ENCODE measurements at regions not wholly inside any gene's neighbourhood (a gene's known extent, or its start where the extent isn't known, plus 50 kb on each side); places are given as distances from the start of the nearest gene placed in this dataset.

- no peak for TF ChIP-seq YY1 (IDR thresholded peaks at IDR 0.05; ENCODE audit: low read depth)
- TF ChIP-seq EP300 (IDR thresholded peaks at IDR 0.05; ENCODE audit: borderline replicate concordance), result no peak
- TF ChIP-seq ZBTB7A (IDR thresholded peaks at IDR 0.05; ENCODE audit: low read depth), result no peak
- no peak for TF ChIP-seq RAD21 (IDR thresholded peaks at IDR 0.05; ENCODE audit: low read depth)
- TF ChIP-seq MAX (IDR thresholded peaks at IDR 0.05), result no peak
- TF ChIP-seq CREB1 (IDR thresholded peaks at IDR 0.05; ENCODE audit: low read depth), result no peak
- TF ChIP-seq CEBPB (IDR thresholded peaks at IDR 0.05), result no peak
- TF ChIP-seq FOXM1 (IDR thresholded peaks at IDR 0.05; ENCODE audit: borderline replicate concordance, low read depth), result no peak
- TF ChIP-seq REST (IDR thresholded peaks at IDR 0.05; ENCODE audit: low read depth), result no peak
- no peak for TF ChIP-seq TAF1 (IDR thresholded peaks at IDR 0.05; ENCODE audit: low read depth)
- TF ChIP-seq USF1 (IDR thresholded peaks at IDR 0.05), result no peak
- no peak for TF ChIP-seq TEAD4 (IDR thresholded peaks at IDR 0.05)
- no peak for TF ChIP-seq TCF12 (IDR thresholded peaks at IDR 0.05; ENCODE audit: low read depth)
- no peak for TF ChIP-seq EGR1 (IDR thresholded peaks at IDR 0.05)
- no peak for TF ChIP-seq NFIC (IDR thresholded peaks at IDR 0.05)
Observed at GRCh38 chr6:163915131-163915530, 500.6 kb downstream of the QKI start.

- TF ChIP-seq TAF1 (IDR thresholded peaks at IDR 0.05; ENCODE audit: low read depth) (no peak), EGR1 (IDR thresholded peaks at IDR 0.05) (no peak)
Observed at GRCh38 chr6:163913045-163913444, 498.5 kb downstream of the QKI start.

GRCh38 chr6:163906006-163906710 lies 491.6 kb downstream of the QKI start:
- TF ChIP-seq YY1 (IDR thresholded peaks at IDR 0.05; ENCODE audit: low read depth) (no peak), EGR1 (IDR thresholded peaks at IDR 0.05) (no peak), RAD21 (IDR thresholded peaks at IDR 0.05; ENCODE audit: low read depth) (no peak), TAF1 (IDR thresholded peaks at IDR 0.05; ENCODE audit: low read depth) (no peak), MAX (IDR thresholded peaks at IDR 0.05) (no peak), CEBPB (IDR thresholded peaks at IDR 0.05) (no peak), TCF12 (IDR thresholded peaks at IDR 0.05; ENCODE audit: low read depth) (no peak), FOXM1 (IDR thresholded peaks at IDR 0.05; ENCODE audit: borderline replicate concordance, low read depth) (no peak), USF1 (IDR thresholded peaks at IDR 0.05) (no peak)

- no peak for TF ChIP-seq TCF12 (IDR thresholded peaks at IDR 0.05; ENCODE audit: low read depth)
- TF ChIP-seq TEAD4 (IDR thresholded peaks at IDR 0.05), result no peak
- no peak for TF ChIP-seq CEBPB (IDR thresholded peaks at IDR 0.05)
- TF ChIP-seq USF1 (IDR thresholded peaks at IDR 0.05), result no peak
- no peak for TF ChIP-seq CREB1 (IDR thresholded peaks at IDR 0.05; ENCODE audit: low read depth)
- no peak for TF ChIP-seq REST (IDR thresholded peaks at IDR 0.05; ENCODE audit: low read depth)
Observed at GRCh38 chr6:163904186-163904585, 489.7 kb downstream of the QKI start.

GRCh38 chr6:163903541-163903940 lies 489.0 kb downstream of the QKI start:
- no peak for TF ChIP-seq FOXM1 (IDR thresholded peaks at IDR 0.05; ENCODE audit: borderline replicate concordance, low read depth)
- no peak for TF ChIP-seq TEAD4 (IDR thresholded peaks at IDR 0.05)
- no peak for TF ChIP-seq EP300 (IDR thresholded peaks at IDR 0.05; ENCODE audit: borderline replicate concordance)
- TF ChIP-seq ZBTB7A (IDR thresholded peaks at IDR 0.05; ENCODE audit: low read depth), result no peak
- no peak for TF ChIP-seq CEBPB (IDR thresholded peaks at IDR 0.05)
- TF ChIP-seq TAF1 (IDR thresholded peaks at IDR 0.05; ENCODE audit: low read depth), result no peak
- no peak for TF ChIP-seq REST (IDR thresholded peaks at IDR 0.05; ENCODE audit: low read depth)
- no peak for TF ChIP-seq YY1 (IDR thresholded peaks at IDR 0.05; ENCODE audit: low read depth)
- no peak for TF ChIP-seq TCF12 (IDR thresholded peaks at IDR 0.05; ENCODE audit: low read depth)
- no peak for TF ChIP-seq NFIC (IDR thresholded peaks at IDR 0.05)
- TF ChIP-seq MAX (IDR thresholded peaks at IDR 0.05), result no peak
- no peak for TF ChIP-seq USF1 (IDR thresholded peaks at IDR 0.05)
- TF ChIP-seq CREB1 (IDR thresholded peaks at IDR 0.05; ENCODE audit: low read depth), result no peak
- TF ChIP-seq RAD21 (IDR thresholded peaks at IDR 0.05; ENCODE audit: low read depth), result no peak
